GM21529 (cell line): ENCODE measurements at regions not wholly inside any gene's neighbourhood (a gene's known extent, or its start where the extent isn't known, plus 50 kb on each side); places are given as distances from the start of the nearest gene placed in this dataset.

Experiments
- ATAC-seq: cut with Tn5 transposase; IDR thresholded peaks from one replicate; pipeline ENCODE4 v1.9.1; 2021; ENCODE audit not compliant: unreplicated experiment

GRCh38 chr3:36258421-36258820, 121.9 kb upstream of the STAC start:
- ATAC-seq, result no peak

- ATAC-seq, result no peak
These were observed 120.7 kb upstream of the STAC start for GRCh38 chr3:36259580-36259979.

- ATAC-seq, result no peak
These were observed 111.0 kb upstream of the STAC start for GRCh38 chr3:36269274-36269673.

DNA sequence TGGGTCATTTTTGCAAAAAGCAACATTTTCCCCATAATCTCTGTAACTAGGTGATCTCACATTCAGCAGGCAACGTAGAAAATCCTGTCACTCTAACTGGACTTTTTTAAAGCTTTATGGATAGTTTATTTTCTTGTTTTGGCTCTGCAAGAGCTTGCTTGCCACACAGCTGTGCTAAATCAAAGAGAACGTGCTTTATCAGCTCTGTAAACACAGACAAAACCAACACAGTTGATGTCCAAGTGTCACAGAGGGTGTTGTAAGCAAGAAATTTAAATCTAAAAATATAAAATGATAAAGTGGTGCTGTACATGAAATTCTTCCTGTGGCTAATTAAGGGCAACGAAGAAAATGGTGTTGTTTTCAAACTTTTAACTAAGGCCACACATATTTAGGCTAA, 97.5 kb upstream of the STAC start:
- ATAC-seq, result no peak

GRCh38 chr3:36295296-36295695, 85.0 kb upstream of the STAC start:
- ATAC-seq, result no peak

GRCh38 chr3:36297195-36297594, 83.1 kb upstream of the STAC start:
- no peak for ATAC-seq

GRCh38 chr3:36298188-36298587, 82.1 kb upstream of the STAC start:
- ATAC-seq, result no peak

DNA sequence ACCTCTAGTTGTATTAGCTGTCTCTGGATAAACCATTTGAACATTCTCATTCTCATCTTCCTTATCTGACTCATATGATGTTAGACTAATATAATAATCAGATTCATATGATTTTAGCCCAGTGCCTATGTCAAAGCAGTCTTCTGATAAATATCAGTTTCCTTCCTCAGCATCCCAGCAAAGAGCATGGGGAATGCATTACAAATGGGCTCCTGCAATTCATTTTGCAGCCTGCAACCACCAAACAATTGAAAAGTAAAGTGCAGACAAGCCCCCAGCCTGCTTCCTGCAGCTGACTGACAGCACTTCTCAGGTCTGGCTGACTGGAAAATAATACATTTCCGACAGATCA, 78.2 kb upstream of the STAC start:
- ATAC-seq, result no peak

DNA sequence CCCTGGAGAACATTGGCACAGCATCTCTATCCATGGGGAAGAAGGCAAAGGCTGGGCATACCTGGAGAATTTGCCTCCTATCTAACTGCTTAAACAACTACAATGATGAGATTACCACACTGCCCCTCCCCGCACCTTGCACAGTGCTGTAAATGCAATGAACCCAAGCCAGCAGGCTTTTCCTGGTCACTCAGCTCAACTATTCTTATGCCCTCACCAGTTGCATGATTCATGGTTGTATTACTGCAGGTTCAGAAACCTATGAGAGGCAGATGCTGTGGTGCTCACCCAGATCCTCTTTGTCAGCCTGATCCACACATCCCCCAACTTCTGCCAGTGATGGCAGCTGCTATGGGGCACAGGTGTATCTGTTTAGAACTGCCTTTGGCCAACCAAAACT, 77.7 kb upstream of the STAC start:
- no peak for ATAC-seq

DNA sequence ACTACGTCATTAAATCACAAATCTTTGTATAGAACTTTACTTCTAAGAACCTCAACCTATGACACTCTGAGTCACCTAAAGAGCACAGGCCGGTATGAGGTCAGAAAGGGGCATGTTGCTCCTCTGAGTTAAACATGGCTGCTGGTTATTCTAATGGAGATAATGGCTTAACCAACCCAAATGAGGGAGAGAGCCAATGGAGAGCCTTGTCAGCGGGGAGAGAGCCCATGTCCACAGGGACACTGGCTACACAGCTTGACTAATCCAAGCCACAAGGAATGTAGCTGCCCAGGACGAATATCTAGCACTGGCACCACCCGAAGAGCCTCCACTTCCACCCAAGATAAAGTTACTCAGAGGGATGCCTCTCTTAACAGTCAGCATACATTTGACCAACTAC, 77.0 kb upstream of the STAC start:
- ATAC-seq, result no peak

- ATAC-seq, result no peak
These were observed 74.3 kb upstream of the STAC start for GRCh38 chr3:36305929-36306520.

DNA sequence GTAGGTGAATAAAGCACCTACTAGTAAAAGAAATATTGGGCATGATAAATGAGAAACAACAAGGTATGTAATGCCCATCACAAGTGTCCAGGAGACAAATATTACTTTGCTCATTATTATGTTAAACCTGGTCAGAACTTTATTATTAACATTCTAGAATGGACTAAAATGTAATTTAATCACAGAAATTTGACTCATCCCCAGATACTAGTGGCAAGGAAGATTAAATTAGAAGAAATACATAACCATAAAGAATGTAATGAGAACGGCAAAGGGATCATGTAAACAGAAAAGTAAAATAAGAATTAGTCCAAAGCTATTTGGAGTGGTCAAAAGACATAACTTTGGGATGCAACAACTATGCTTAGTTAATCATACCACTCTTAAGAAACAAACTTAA, 71.2 kb upstream of the STAC start:
- no peak for ATAC-seq

DNA sequence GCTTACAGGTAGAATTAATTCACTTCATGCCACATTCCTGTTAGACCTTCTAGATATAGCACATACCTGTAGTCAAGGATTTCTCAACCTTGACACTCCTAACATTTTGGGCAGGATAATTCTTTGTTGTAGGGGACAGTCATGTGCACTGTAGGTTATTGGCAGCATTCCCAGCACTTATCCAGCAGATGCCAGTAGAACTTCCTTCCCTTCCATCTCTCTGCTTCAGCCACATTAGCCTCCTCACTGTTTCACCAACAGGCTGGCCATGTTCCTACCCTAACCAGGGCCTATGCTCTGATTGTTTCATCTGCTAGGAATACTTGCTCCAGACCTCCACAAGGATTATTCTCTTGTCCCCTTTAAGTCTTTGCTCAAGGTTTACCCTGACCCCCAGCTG, 68.0 kb upstream of the STAC start:
- ATAC-seq, result no peak

DNA sequence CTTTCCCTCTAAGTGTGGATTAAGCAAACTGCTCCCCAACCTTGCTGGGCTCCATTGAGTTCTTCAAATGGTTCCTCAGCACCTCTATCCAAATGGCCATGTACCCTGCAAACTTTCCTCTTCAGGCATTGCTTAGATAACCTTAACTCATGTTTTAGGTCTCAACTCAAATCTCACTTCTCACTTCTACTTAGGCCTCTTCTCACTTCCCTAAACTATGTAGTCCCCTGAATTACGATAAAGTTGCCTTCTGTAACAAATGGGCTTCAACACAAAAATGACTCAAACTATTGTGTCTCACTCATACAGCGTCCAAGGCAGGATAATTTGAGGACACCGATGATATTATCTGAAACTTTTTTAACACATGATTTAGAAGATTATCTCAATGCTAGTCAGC, 62.4 kb upstream of the STAC start:
- ATAC-seq, result peak; percentile 91

DNA sequence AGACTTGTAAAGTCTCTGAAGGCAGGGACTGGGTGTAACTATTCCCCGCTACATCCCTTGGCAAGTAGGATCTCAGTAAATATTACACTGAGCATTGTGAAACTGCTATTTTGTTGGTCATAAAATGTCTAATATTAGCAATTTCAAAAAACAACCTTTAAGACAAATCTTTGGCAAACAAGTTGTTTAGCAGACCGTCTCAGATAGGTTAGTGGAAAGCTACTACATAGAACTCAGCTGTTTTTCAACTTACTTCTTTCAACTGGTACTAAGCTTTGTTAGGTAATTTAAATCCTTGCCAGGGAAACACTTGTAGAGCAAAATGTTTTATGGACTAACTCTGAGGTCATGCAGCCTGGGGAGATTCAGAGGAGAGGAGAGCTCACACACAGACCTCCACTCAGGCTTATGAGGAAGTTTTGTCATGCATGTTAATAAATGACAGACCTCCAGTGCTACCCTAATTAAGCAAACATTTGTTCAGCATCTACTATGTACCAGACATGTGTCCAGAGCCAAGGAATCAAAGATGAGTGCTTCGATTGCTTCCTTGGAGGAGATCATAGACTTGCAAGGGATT, 61.6 kb upstream of the STAC start:
- ATAC-seq, result no peak

DNA sequence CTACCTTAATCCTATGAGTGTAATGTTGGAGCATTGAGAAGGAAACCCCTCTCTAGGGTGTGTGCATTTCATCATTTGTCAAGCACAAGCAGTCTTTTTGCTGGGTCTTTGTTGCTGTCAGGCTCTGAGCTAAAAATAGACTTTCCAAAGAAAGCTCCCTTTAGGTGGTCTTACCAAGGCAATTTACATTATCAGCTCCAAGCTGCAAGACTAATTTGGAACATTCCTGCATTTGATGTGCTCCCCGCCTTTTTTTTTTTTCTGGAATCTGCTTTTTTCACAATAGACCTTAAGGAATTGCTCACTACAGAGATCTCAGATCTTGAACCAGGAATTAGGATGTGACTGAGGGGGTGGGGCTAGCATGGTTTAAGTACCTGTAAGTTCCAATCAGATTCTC, 60.6 kb upstream of the STAC start:
- no peak for ATAC-seq
